ENCODE measurements at regions not wholly inside any gene's neighbourhood (a gene's known extent, or its start where the extent isn't known, plus 50 kb on each side); places are given as distances from the start of the nearest gene placed in this dataset.

DNA sequence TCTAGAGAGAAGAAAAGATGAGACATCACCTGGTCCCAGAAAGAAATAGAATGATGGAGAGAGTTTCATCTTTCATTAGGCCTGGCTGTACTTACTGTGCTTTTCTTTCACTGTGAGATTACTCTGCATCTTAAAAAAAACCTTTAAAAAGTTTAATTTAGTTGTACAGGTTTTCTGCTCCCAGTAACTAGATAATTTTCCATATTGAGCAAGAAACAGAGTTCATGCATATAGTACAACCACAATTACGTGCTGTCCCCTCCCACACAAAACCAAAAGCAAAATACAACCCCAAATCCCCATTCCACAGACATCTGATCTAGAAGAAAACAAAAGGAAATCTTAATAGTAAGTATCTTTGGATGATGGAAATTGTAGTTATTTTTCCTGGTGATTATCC, 371.2 kb downstream of the SH2D1A start (continued):
- TF ChIP-seq, protein P1, sequence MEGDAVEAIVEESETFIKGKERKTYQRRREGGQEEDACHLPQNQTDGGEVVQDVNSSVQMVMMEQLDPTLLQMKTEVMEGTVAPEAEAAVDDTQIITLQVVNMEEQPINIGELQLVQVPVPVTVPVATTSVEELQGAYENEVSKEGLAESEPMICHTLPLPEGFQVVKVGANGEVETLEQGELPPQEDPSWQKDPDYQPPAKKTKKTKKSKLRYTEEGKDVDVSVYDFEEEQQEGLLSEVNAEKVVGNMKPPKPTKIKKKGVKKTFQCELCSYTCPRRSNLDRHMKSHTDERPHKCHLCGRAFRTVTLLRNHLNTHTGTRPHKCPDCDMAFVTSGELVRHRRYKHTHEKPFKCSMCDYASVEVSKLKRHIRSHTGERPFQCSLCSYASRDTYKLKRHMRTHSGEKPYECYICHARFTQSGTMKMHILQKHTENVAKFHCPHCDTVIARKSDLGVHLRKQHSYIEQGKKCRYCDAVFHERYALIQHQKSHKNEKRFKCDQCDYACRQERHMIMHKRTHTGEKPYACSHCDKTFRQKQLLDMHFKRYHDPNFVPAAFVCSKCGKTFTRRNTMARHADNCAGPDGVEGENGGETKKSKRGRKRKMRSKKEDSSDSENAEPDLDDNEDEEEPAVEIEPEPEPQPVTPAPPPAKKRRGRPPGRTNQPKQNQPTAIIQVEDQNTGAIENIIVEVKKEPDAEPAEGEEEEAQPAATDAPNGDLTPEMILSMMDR (IDR thresholded peaks at IDR 0.05 in 2 of 3, conservative IDR thresholded peaks at IDR 0.05 in 1 of 3; ENCODE audit: borderline replicate concordance in 1 of 3, insufficient read depth in 1 of 3, low read depth in 2 of 3, low read length in 2 of 3), result no peak

GRCh38 chrX:124719060-124719459, 372.7 kb downstream of the SH2D1A start:
- Histone ChIP-seq H4K20me1 (ENCODE audit: insufficient read depth) (no peaks in the 10 kb centered on the region), H3K4me1 (ENCODE audit: control insufficient read depth in 1 of 2, insufficient read depth in 2 of 2, low read length in 2 of 2) (no peaks in the 10 kb centered on the region), H3K4me3 (replicated peaks in 1 of 2; ENCODE audit: low read depth in 1 of 2, low read length in 2 of 2) (no peak overlapping the region), H3K79me2 (ENCODE audit: insufficient read depth, low read length) (no peaks in the 10 kb centered on the region), H3K9ac (ENCODE audit: low read length) (no peak overlapping the region), H3K27me3 (ENCODE audit: insufficient read depth, low read length) (no peaks in the 10 kb centered on the region), H2AFZ (ENCODE audit: low read depth, low read length, poor library complexity, severe bottlenecking) (no peak overlapping the region), H3K9me2 (ENCODE audit: insufficient read depth) (no peaks in the 10 kb centered on the region), H3K9me3 (ENCODE audit: control insufficient read depth in 1 of 2, insufficient read depth in 1 of 2, low read depth in 1 of 2, low read length in 2 of 2) (no peaks in the 10 kb centered on the region), H3K4me2 (ENCODE audit: low read length) (no peak overlapping the region), H3K36me3 (ENCODE audit: control insufficient read depth in 1 of 2, insufficient read depth in 2 of 2, low read length in 2 of 2) (no peaks in the 10 kb centered on the region), H3K27ac (ENCODE audit: low read depth, low read length) (no peak overlapping the region)
- intact Hi-C loops (cut with micrococcal nuclease), result no loop called here
- POLR2A ChIA-PET, result no interaction called here
- DNase-seq (ENCODE audit: low read depth, low spot score) (no peak), ATAC-seq (no peak)
- BruUV-seq (replicated peaks), result no TSS peak
- TF ChIP-seq TCF7L2 (IDR thresholded peaks at IDR 0.05; ENCODE audit: borderline replicate concordance, extremely low read depth, insufficient read depth, insufficient read length) (no peak), EGR1 (IDR thresholded peaks at IDR 0.05; ENCODE audit: low read depth) (no peak), ELF1 (IDR thresholded peaks at IDR 0.05; ENCODE audit: borderline replicate concordance, low read depth) (no peak), EZH2phosphoT487 (IDR thresholded peaks at IDR 0.05; ENCODE audit: borderline replicate concordance) (no peak), ZBTB33 (IDR thresholded peaks at IDR 0.05; ENCODE audit: extremely low read depth, insufficient replicate concordance, low read length) (no peak), ZFX (IDR thresholded peaks at IDR 0.05) (no peak), CBX3 (IDR thresholded peaks at IDR 0.05; ENCODE audit: low read depth) (no peak), JUND (IDR thresholded peaks at IDR 0.05) (no peak), SRF (IDR thresholded peaks at IDR 0.05; ENCODE audit: low read depth) (no peak), CEBPB (IDR thresholded peaks at IDR 0.05; ENCODE audit: low read depth) (no peak)
- TF ChIP-seq, protein P1 (IDR thresholded peaks at IDR 0.05 in 2 of 3, conservative IDR thresholded peaks at IDR 0.05 in 1 of 3; ENCODE audit: borderline replicate concordance in 1 of 3, insufficient read depth in 1 of 3, low read depth in 2 of 3, low read length in 2 of 3), result no peak
- TF ChIP-seq, protein P2, sequence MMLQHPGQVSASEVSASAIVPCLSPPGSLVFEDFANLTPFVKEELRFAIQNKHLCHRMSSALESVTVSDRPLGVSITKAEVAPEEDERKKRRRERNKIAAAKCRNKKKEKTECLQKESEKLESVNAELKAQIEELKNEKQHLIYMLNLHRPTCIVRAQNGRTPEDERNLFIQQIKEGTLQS (IDR thresholded peaks at IDR 0.05), result no peak
- CTCF ChIA-PET, result no interaction called here
- RAD21 ChIA-PET (ENCODE audit: low non-redundant PET in 1 of 2, low total read pairs in 2 of 2, uncharacterized antibody in 2 of 2, unreplicated experiment in 2 of 2), result no interaction called here

Measured in HCT116 (cell line).